Neutrophil (primary cell): ENCODE measurements at regions not wholly inside any gene's neighbourhood (a gene's known extent, or its start where the extent isn't known, plus 50 kb on each side); places are given as distances from the start of the nearest gene placed in this dataset.
A peak's percentile ranks its signal among the peaks of the same experiment; 100 is the strongest.
"Not testable (repeated sequence)": the region's sequence is repeated elsewhere in the genome, so short reads cannot be mapped to it uniquely, and the experiment has no call there.

ENCODE experiments used
- H3K27ac ChIP-seq: fragments of 200-600 bp; sonication (generic); 2 replicates; pipeline ENCODE4 v1.5.1; 2016; ENCODE audit warnings: mild to moderate bottlenecking, moderate library complexity
- H3K27me3 ChIP-seq: fragments of 200-600 bp; sonication (generic); 2 replicates; pipeline ENCODE4 v1.6.0; 2016; ENCODE audit warnings: mild to moderate bottlenecking
- H3K36me3 ChIP-seq: fragments of 200-600 bp; sonication (generic); 2 replicates; pipeline ENCODE4 v1.5.1; 2017
- H3K4me1 ChIP-seq, 2 experiments: fragments of 200-600 bp in 1 of 2; sonication (generic) in 1 of 2; 1 replicate in 1 of 2; 2 replicates in 1 of 2; pipeline versions ENCODE4 v1.5.1 to v1.6.1; 2013 to 2016; ENCODE audit warnings: low read depth in 1 of 2, low read length in 1 of 2, mild to moderate bottlenecking in 1 of 2, moderate library complexity in 1 of 2; ENCODE audit not compliant: control insufficient read depth in 1 of 2, insufficient read depth in 1 of 2
- H3K4me3 ChIP-seq, 2 experiments: fragments of 200-600 bp in 1 of 2; sonication (generic) in 1 of 2; 1 replicate in 1 of 2; 2 replicates in 1 of 2; pipeline ENCODE4 v1.5.1; 2013 to 2016; ENCODE audit warnings: low read depth in 1 of 2, low read length in 1 of 2, mild to moderate bottlenecking in 1 of 2, moderate library complexity in 1 of 2
- H3K9me3 ChIP-seq: fragments of 200-600 bp; sonication (generic); 2 replicates; pipeline ENCODE4 v1.5.1; 2016
- TF ChIP-seq, protein P1 (sequence below): fragments of 200-600 bp; sonication (generic); IDR thresholded peaks from 2 replicates; pipeline ENCODE4 v1.5.1; 2016; ENCODE audit warnings: antibody characterized with exemption

DNA sequence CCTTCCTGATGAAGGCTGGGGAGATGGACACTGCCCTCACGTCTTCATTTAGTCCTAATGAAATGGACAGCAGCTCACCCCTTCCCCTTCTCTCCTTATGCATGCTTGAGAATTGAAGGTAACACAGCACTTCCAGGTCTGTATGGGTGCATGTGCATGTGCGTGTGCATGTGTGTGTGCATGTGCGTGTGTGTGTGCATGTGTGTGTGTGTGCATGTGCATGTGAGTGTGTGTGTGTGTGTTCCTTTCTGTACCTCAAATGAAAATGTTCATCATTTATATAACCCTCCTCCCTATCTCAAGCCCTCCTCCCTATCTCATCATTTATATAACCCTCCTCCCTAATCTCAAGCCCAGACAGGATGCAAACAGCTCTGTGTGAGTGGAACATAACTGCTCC is 444.8 kb downstream of the MAT2B start:
- Histone ChIP-seq H3K27ac (no peak overlapping the region), H3K9me3 (no peaks in the 10 kb centered on the region), H3K4me1 (peaks cover 6 to 24% of the 10 kb centered on the region in 2 experiments), H3K4me3 (no peak overlapping the region), H3K36me3 (no peaks in the 10 kb centered on the region), H3K27me3 (no peaks in the 10 kb centered on the region)
- TF ChIP-seq, protein P1, sequence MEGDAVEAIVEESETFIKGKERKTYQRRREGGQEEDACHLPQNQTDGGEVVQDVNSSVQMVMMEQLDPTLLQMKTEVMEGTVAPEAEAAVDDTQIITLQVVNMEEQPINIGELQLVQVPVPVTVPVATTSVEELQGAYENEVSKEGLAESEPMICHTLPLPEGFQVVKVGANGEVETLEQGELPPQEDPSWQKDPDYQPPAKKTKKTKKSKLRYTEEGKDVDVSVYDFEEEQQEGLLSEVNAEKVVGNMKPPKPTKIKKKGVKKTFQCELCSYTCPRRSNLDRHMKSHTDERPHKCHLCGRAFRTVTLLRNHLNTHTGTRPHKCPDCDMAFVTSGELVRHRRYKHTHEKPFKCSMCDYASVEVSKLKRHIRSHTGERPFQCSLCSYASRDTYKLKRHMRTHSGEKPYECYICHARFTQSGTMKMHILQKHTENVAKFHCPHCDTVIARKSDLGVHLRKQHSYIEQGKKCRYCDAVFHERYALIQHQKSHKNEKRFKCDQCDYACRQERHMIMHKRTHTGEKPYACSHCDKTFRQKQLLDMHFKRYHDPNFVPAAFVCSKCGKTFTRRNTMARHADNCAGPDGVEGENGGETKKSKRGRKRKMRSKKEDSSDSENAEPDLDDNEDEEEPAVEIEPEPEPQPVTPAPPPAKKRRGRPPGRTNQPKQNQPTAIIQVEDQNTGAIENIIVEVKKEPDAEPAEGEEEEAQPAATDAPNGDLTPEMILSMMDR, result no peak

DNA sequence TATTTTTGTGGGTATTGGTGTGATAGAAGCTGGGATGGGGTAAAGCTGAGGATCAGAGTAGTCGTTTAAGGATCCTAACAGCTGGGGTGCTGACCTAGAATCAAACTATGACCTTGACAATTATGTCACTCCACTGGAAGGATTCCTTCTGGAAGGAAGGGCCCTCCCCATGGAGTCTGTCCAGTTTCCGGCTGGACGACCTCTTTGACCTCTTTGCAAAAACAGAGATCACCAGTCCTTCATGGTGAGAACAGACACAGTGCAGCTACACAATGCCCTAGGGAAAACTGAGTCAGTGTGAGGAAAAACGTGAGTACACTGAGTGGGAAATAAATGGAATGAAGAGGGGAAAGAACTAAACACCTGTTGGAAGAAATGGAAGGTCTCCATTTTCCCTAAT is 445.6 kb downstream of the MAT2B start:
- Histone ChIP-seq H3K36me3 (no peaks in the 10 kb centered on the region), H3K27ac (no peak overlapping the region), H3K9me3 (no peaks in the 10 kb centered on the region), H3K4me3 (no peak overlapping the region), H3K27me3 (no peaks in the 10 kb centered on the region), H3K4me1 (peaks cover 6 to 24% of the 10 kb centered on the region in 2 experiments)
- TF ChIP-seq, protein P1, result no peak

DNA sequence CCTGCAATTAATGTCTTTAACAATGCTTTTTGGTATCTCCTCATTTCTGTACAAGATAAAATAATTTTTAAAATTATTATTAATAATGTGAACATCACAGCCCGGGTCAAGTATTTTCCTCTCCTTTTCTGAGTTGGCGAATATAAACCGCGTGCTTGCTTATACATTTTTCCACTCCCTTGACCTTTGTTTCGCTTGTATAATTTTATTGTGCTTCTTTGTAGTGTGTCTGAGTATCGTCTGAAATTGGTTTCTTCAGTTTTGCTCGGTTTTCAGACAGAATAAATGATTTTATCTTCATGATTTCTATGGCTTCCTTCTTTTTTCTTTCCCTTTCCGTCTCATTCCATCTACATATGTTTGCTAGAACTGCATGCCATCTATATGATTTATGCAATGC is 448.5 kb downstream of the MAT2B start:
- TF ChIP-seq, protein P1, result no peak
- no peak overlapping the region for H3K27ac ChIP-seq

DNA sequence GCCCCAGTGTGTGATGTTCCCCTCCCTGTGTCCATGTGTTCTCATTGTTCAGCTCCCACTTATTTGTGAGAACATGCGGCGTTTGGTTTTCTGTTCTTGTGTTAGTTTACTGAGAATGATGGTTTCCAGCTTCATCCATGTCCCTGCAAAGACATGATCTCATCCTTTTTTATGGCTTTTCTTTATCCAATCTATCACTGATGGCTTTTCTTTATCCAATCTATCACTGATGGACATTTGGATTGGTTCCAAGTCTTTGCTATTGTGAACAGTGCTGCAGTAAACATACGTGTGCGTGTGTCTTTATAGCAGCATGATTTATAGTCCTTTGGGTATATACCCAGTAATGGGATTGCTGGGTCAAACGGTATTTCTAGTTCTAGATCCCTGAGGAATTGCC is 455.8 kb downstream of the MAT2B start:
- H3K9me3 ChIP-seq, H3K27me3 ChIP-seq, H3K27ac ChIP-seq, H3K36me3 ChIP-seq, H3K4me3 ChIP-seq: not testable (repeated sequence)
- H3K4me1 ChIP-seq, result peaks cover 13 to 14% of the 10 kb centered on the region in 2 experiments

More for the DNA sequence above, 448.5 kb downstream of the MAT2B start:
- Histone ChIP-seq H3K27me3 (no peaks in the 10 kb centered on the region), H3K4me3 (no peak overlapping the region), H3K36me3 (no peaks in the 10 kb centered on the region), H3K9me3 (no peaks in the 10 kb centered on the region), H3K4me1 (peaks cover 6 to 20% of the 10 kb centered on the region in 2 experiments)

DNA sequence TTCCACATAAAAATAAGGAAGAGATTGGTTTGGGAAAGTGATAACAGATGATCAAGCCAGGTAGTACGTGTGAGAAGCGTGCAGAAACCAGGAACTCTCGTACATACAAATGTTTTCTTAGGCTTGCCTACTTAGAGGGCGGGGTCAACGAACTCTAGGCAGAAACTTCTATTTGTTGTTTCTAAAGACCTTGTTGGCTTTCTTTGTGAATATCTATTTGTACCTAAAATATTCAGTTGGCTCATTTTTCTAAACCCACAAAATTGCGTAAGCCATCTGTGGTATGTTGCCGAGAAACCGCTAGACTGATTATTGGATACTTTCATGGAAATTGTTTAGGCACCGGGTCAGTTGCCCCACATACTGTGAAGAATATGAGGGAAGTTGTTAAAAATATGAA is 458.5 kb downstream of the MAT2B start:
- TF ChIP-seq, protein P1, result no peak
- Histone ChIP-seq H3K9me3 (no peaks in the 10 kb centered on the region), H3K27ac (peak overlapping the region; percentile 22), H3K4me1 (peaks cover 17 to 21% of the 10 kb centered on the region in 2 experiments), H3K36me3 (no peaks in the 10 kb centered on the region), H3K27me3 (no peaks in the 10 kb centered on the region), H3K4me3 (peak overlapping the region; percentile 29 to 32)

DNA sequence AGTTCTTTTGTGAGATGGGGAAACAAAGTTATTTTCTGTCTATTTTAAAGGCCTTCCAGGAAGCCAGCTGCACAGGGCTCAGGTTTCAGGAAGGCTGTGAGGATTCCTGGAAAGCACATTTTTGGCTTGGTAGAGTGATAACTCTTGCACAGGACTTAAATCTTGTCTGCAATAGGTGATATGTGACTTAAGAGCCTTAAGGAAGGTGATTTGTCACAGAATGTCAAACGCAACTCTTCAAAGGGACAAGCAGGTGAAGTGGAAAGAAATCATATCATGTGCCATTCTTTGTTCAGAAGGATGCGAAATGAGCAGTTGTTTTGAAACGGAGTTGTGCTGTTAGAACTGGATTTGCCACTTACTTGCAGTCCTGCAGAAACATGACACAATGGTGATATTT is 459.3 kb downstream of the MAT2B start:
- Histone ChIP-seq H3K27me3 (no peaks in the 10 kb centered on the region), H3K4me1 (peaks cover 18 to 22% of the 10 kb centered on the region in 2 experiments), H3K4me3 (no peak overlapping the region), H3K27ac (no peak overlapping the region), H3K9me3 (no peaks in the 10 kb centered on the region), H3K36me3 (no peaks in the 10 kb centered on the region)
- TF ChIP-seq, protein P1, result no peak
